ENCODE measurements at regions not wholly inside any gene's neighbourhood (a gene's known extent, or its start where the extent isn't known, plus 50 kb on each side); places are given as distances from the start of the nearest gene placed in this dataset.

- TF ChIP-seq CTCF (conservative IDR thresholded peaks at IDR 0.05; ENCODE audit: low read depth, low read length) (no peak), EZH2 (IDR thresholded peaks at IDR 0.05; ENCODE audit: low read length, unreplicated experiment) (no peak), EZH2phosphoT487 (IDR thresholded peaks at IDR 0.05; ENCODE audit: borderline replicate concordance, low read length) (no peak)
Observed at GRCh38 chr2:33655626-33656320, 56.7 kb upstream of the FAM98A start.
